ENCODE measurements at regions not wholly inside any gene's neighbourhood (a gene's known extent, or its start where the extent isn't known, plus 50 kb on each side); places are given as distances from the start of the nearest gene placed in this dataset.

DNA sequence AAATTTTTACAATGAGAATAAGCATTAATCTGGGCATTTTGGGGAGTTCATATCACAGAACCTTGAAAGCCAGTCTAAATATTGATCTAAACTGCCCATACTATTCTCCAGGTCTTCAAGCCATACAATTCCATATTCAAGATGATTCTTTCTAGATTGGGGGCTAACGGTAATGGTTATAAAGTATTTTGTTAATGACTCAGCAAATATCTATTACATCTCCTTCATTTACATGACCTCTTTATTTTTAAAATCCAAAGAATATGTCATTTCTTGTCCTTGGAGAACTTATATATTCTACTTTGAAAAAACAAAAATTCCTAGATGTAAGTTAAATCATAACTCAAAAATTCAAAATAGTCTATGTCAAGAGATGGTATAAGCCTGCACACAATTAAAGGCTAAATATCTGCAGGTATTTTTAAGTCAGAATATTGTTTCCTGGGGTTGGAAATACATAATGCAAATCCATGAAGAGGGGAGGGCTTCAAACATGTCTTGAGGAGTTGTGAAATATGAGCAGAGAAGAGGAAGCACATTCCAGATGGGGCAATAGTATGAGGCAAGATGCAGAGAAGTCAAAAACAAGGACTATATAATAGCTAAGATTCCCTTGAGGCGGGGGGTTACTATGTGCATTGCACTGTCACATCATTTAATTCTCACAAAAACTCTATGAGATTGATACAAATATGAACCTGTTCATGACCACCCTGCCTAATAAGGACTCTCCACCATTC, 526.4 kb downstream of the NR2F1-AS1 start:
- TF ChIP-seq, protein P1, sequence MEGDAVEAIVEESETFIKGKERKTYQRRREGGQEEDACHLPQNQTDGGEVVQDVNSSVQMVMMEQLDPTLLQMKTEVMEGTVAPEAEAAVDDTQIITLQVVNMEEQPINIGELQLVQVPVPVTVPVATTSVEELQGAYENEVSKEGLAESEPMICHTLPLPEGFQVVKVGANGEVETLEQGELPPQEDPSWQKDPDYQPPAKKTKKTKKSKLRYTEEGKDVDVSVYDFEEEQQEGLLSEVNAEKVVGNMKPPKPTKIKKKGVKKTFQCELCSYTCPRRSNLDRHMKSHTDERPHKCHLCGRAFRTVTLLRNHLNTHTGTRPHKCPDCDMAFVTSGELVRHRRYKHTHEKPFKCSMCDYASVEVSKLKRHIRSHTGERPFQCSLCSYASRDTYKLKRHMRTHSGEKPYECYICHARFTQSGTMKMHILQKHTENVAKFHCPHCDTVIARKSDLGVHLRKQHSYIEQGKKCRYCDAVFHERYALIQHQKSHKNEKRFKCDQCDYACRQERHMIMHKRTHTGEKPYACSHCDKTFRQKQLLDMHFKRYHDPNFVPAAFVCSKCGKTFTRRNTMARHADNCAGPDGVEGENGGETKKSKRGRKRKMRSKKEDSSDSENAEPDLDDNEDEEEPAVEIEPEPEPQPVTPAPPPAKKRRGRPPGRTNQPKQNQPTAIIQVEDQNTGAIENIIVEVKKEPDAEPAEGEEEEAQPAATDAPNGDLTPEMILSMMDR (IDR thresholded peaks at IDR 0.05): no peak
- no peak for TF ChIP-seq EZH2 (IDR thresholded peaks at IDR 0.05; ENCODE audit: borderline replicate concordance, insufficient read depth, low read depth, low read length, poor library complexity, severe bottlenecking)

Data from B cell (primary cell).